T-helper 1 cell (primary cell): ENCODE measurements at regions not wholly inside any gene's neighbourhood (a gene's known extent, or its start where the extent isn't known, plus 50 kb on each side); places are given as distances from the start of the nearest gene placed in this dataset.
"Not testable (repeated sequence)": the region's sequence is repeated elsewhere in the genome, so short reads cannot be mapped to it uniquely, and the experiment has no call there.

ENCODE experiments used
- DNase-seq, 5 donors: peaks; one replicate each; pipeline ENCODE4 v3.0.0-alpha.2; 2012 to 2020

GRCh38 chr2:225244933-225245332, 154.6 kb upstream of the NYAP2 start:
- DNase-seq: no peak

- no peak for DNase-seq
Observed at GRCh38 chr2:225236769-225237323, 162.7 kb upstream of the NYAP2 start.

GRCh38 chr2:225233234-225233633, 166.3 kb upstream of the NYAP2 start:
- DNase-seq: no peak

- no peak for DNase-seq
Observed at GRCh38 chr2:225231900-225232299, 167.6 kb upstream of the NYAP2 start.

- not testable (repeated sequence) for DNase-seq
Observed at GRCh38 chr2:225229346-225229745, 170.2 kb upstream of the NYAP2 start.

- DNase-seq: no peak
Observed at GRCh38 chr2:225226441-225226840, 173.1 kb upstream of the NYAP2 start.

- DNase-seq: no peak
Observed at GRCh38 chr2:225223301-225223700, 176.2 kb upstream of the NYAP2 start.

GRCh38 chr2:225207471-225207870, 165.2 kb upstream of the DOCK10 start:
- DNase-seq: no peak

- no peak for DNase-seq
Observed at GRCh38 chr2:225207043-225207442, 164.8 kb upstream of the DOCK10 start.

GRCh38 chr2:225196579-225196978, 154.3 kb upstream of the DOCK10 start:
- no peak for DNase-seq

GRCh38 chr2:225192869-225193268, 150.6 kb upstream of the DOCK10 start:
- DNase-seq: no peak

GRCh38 chr2:225190987-225191386, 148.7 kb upstream of the DOCK10 start:
- DNase-seq: no peak

GRCh38 chr2:225184948-225185347, 142.7 kb upstream of the DOCK10 start:
- no peak for DNase-seq

GRCh38 chr2:225182126-225182525, 139.9 kb upstream of the DOCK10 start:
- no peak for DNase-seq

GRCh38 chr2:225177098-225177497, 134.8 kb upstream of the DOCK10 start:
- no peak for DNase-seq

GRCh38 chr2:225173909-225174308, 131.6 kb upstream of the DOCK10 start:
- no peak for DNase-seq

- DNase-seq: no peak
Observed at GRCh38 chr2:225171350-225171749, 129.1 kb upstream of the DOCK10 start.

- no peak for DNase-seq
Observed at GRCh38 chr2:225170162-225170561, 127.9 kb upstream of the DOCK10 start.

- no peak for DNase-seq
Observed at GRCh38 chr2:225169396-225169795, 127.1 kb upstream of the DOCK10 start.

- DNase-seq: no peak
Observed at GRCh38 chr2:225165052-225165451, 122.8 kb upstream of the DOCK10 start.

- no peak for DNase-seq
Observed at GRCh38 chr2:225164401-225165050, 122.3 kb upstream of the DOCK10 start.

- DNase-seq: no peak
Observed at GRCh38 chr2:225158360-225158759, 116.1 kb upstream of the DOCK10 start.

GRCh38 chr2:225156853-225157451, 114.7 kb upstream of the DOCK10 start:
- DNase-seq: no peak

GRCh38 chr2:225140723-225141122, 98.5 kb upstream of the DOCK10 start:
- DNase-seq: no peak

GRCh38 chr2:225137971-225138370, 95.7 kb upstream of the DOCK10 start:
- no peak for DNase-seq
